HG03095 (cell line): ENCODE measurements at regions not wholly inside any gene's neighbourhood (a gene's known extent, or its start where the extent isn't known, plus 50 kb on each side); places are given as distances from the start of the nearest gene placed in this dataset.

ENCODE experiments used
- ATAC-seq: cut with Tn5 transposase; IDR thresholded peaks from one replicate; pipeline ENCODE4 v1.9.1; 2021; ENCODE audit warnings: moderate library complexity; ENCODE audit not compliant: unreplicated experiment

DNA sequence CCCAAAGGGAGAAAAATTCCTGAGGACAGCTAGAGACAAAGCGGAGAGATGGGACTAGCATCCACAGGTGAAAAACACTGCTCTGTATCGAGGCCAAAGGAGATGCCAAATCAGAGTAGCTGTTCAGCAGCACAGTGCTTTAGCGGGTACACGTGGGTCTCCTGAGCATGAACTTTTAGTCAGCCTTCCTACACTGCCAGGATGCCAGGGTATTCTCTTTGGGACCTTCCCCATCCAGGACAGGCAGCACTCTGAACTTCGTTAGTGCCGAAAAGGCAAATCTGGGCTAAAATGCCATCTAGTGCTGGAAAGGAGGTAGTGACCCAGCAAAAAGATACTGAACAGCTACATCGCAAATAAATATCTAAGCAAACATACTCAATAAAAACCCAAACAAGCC lies 64.9 kb downstream of the C6orf58 start:
- ATAC-seq, result peak; percentile 74
